HG03469 (cell line): ENCODE measurements at regions not wholly inside any gene's neighbourhood (a gene's known extent, or its start where the extent isn't known, plus 50 kb on each side); places are given as distances from the start of the nearest gene placed in this dataset.

Experiments used
- ATAC-seq: cut with Tn5 transposase; IDR thresholded peaks from one replicate; pipeline ENCODE4 v1.9.1; 2021; ENCODE audit warnings: mild to moderate bottlenecking, moderate library complexity, moderate number of reproducible peaks; ENCODE audit not compliant: unreplicated experiment

GRCh38 chr2:187143537-187143936 is 294.6 kb upstream of the ZSWIM2 start:
- ATAC-seq = no peak

GRCh38 chr2:187139469-187139868 is 290.5 kb upstream of the ZSWIM2 start:
- ATAC-seq = no peak

GRCh38 chr2:187138265-187138664 is 289.3 kb upstream of the ZSWIM2 start:
- peak; percentile 40 for ATAC-seq

- no peak for ATAC-seq
Measured at GRCh38 chr2:187136646-187137045, 287.7 kb upstream of the ZSWIM2 start.

GRCh38 chr2:187134306-187134705 is 285.3 kb upstream of the ZSWIM2 start:
- no peak for ATAC-seq

- ATAC-seq = no peak
Measured at GRCh38 chr2:187129868-187130267, 280.9 kb upstream of the ZSWIM2 start.

- ATAC-seq = no peak
Measured at GRCh38 chr2:187129306-187129705, 280.3 kb upstream of the ZSWIM2 start.

- no peak for ATAC-seq
Measured at GRCh38 chr2:187126247-187127005, 277.5 kb upstream of the ZSWIM2 start.

- ATAC-seq = no peak
Measured at GRCh38 chr2:187125318-187125717, 276.3 kb upstream of the ZSWIM2 start.

GRCh38 chr2:187124529-187124928 is 275.6 kb upstream of the ZSWIM2 start:
- no peak for ATAC-seq

- ATAC-seq = no peak
Measured at GRCh38 chr2:187118331-187119099, 269.5 kb upstream of the ZSWIM2 start.

- ATAC-seq = no peak
Measured at GRCh38 chr2:187117483-187117882, 268.5 kb upstream of the ZSWIM2 start.

GRCh38 chr2:187115627-187116026 is 266.7 kb upstream of the ZSWIM2 start:
- no peak for ATAC-seq

GRCh38 chr2:187107001-187107400 is 258.0 kb upstream of the ZSWIM2 start:
- ATAC-seq = no peak

GRCh38 chr2:187105218-187105617 is 256.2 kb upstream of the ZSWIM2 start:
- no peak for ATAC-seq

GRCh38 chr2:187102381-187102780 is 253.4 kb upstream of the ZSWIM2 start:
- ATAC-seq = no peak

GRCh38 chr2:187098154-187098553 is 249.2 kb upstream of the ZSWIM2 start:
- ATAC-seq = no peak

GRCh38 chr2:187093771-187094412 is 244.9 kb upstream of the ZSWIM2 start:
- no peak for ATAC-seq

GRCh38 chr2:187091664-187092063 is 242.7 kb upstream of the ZSWIM2 start:
- ATAC-seq = no peak

GRCh38 chr2:187084524-187084923 is 235.6 kb upstream of the ZSWIM2 start:
- ATAC-seq = no peak

- no peak for ATAC-seq
Measured at GRCh38 chr2:187081461-187081860, 232.5 kb upstream of the ZSWIM2 start.

- ATAC-seq = no peak
Measured at GRCh38 chr2:187079901-187080300, 230.9 kb upstream of the ZSWIM2 start.
